Keratinocyte (primary cell): ENCODE measurements at regions not wholly inside any gene's neighbourhood (a gene's known extent, or its start where the extent isn't known, plus 50 kb on each side); places are given as distances from the start of the nearest gene placed in this dataset.

Experiments used
- DNase-seq: peaks from one replicate; pipeline ENCODE4 v3.0.0-alpha.2; 2011; ENCODE audit warnings: low read depth, missing footprints, low spot score
- FAIRE-seq: peaks from 2 replicates; lab custom pipeline; 2011; peaks lifted over from hg19 to GRCh38; lab: Jason Lieb, UNC
- H2AFZ ChIP-seq: 2 replicates; pipeline ENCODE4 v1.6.0; 2012; ENCODE audit warnings: low read length, control low read depth, inconsistent platforms; ENCODE audit not compliant: control insufficient read depth
- H3K27ac ChIP-seq: 2 replicates; pipeline ENCODE4 v1.5.1; 2011; ENCODE audit warnings: low read length; ENCODE audit not compliant: control insufficient read depth, insufficient read depth
- H3K27me3 ChIP-seq: 3 replicates; pipeline ENCODE4 v1.6.0; 2011; ENCODE audit warnings: low read length; ENCODE audit not compliant: control insufficient read depth, insufficient read depth; ENCODE audit errors: extremely low read depth
- H3K36me3 ChIP-seq, 2 experiments: 2 replicates in 1 of 2; 3 replicates in 1 of 2; pipeline ENCODE4 v1.5.1; 2011; ENCODE audit warnings: low read length in 2 of 2, mild to moderate bottlenecking in 1 of 2; ENCODE audit not compliant: control insufficient read depth in 2 of 2, insufficient read depth in 2 of 2; ENCODE audit errors: extremely low read depth in 1 of 2
- H3K4me1 ChIP-seq: 3 replicates; pipeline ENCODE4 v1.5.1; 2011; ENCODE audit warnings: low read length; ENCODE audit not compliant: control insufficient read depth, insufficient read depth; ENCODE audit errors: extremely low read depth
- H3K4me2 ChIP-seq: 3 replicates; pipeline ENCODE4 v1.6.0; 2011; ENCODE audit warnings: low read depth, low read length; ENCODE audit not compliant: control insufficient read depth, insufficient read depth; ENCODE audit errors: extremely low read depth
- H3K4me3 ChIP-seq, 3 experiments: fragments of 200-600 bp in 1 of 3; sonication (generic) in 1 of 3; 2 replicates in 2 of 3; 3 replicates in 1 of 3; pipeline ENCODE4 v1.5.1; 2011 to 2016; ENCODE audit warnings: low read length in 3 of 3, mild to moderate bottlenecking in 3 of 3, control low read depth in 2 of 3, inconsistent platforms in 1 of 3, low read depth in 1 of 3, mixed read lengths in 1 of 3, mixed run types in 1 of 3, moderate library complexity in 1 of 3; ENCODE audit not compliant: control insufficient read depth in 2 of 3, insufficient read depth in 2 of 3; ENCODE audit errors: extremely low read depth in 1 of 3
- H3K79me2 ChIP-seq: 2 replicates; pipeline ENCODE4 v1.6.0; 2012; ENCODE audit warnings: low read length; ENCODE audit not compliant: control insufficient read depth, insufficient read depth
- H3K9ac ChIP-seq: 3 replicates; pipeline ENCODE4 v1.6.0; 2011; ENCODE audit warnings: low read length; ENCODE audit not compliant: control insufficient read depth, insufficient read depth; ENCODE audit errors: extremely low read depth
- H3K9me1 ChIP-seq: 3 replicates; pipeline ENCODE4 v1.6.0; 2011; ENCODE audit warnings: low read length; ENCODE audit not compliant: control insufficient read depth, insufficient read depth; ENCODE audit errors: extremely low read depth
- H3K9me3 ChIP-seq: 2 replicates; pipeline ENCODE4 v1.5.1; 2012; ENCODE audit warnings: low read depth, low read length; ENCODE audit not compliant: control insufficient read depth
- H4K20me1 ChIP-seq: 3 replicates; pipeline ENCODE4 v1.6.0; 2011; ENCODE audit warnings: low read length; ENCODE audit not compliant: control insufficient read depth, insufficient read depth; ENCODE audit errors: extremely low read depth
- CTCF ChIP-seq, 3 experiments: IDR thresholded peaks in 1 of 3; conservative IDR thresholded peaks in 1 of 3; optimal IDR thresholded peaks in 1 of 3; 2 replicates in 2 of 3; 3 replicates in 1 of 3; pipeline versions ENCODE3 to v1.5.1; 2011; ENCODE audit warnings: low read length in 3 of 3, mild to moderate bottlenecking in 3 of 3, moderate library complexity in 2 of 3, control low read depth in 1 of 3, inconsistent platforms in 1 of 3; ENCODE audit not compliant: insufficient read depth in 2 of 3; ENCODE audit errors: extremely low read depth in 1 of 3
- EZH2 ChIP-seq: IDR thresholded peaks from one replicate; pipeline ENCODE4 v1.6.1; 2012; ENCODE audit warnings: inconsistent platforms, mild to moderate bottlenecking, low read length, moderate library complexity
- dilution Hi-C: fragments of 300-500 bp; cut with MboI; formaldehyde crosslinking; loops from one replicate; pipeline ENCODE4 v1.7.0; 2020; ENCODE audit warnings: low sequenced_read_pairs; ENCODE audit not compliant: extremely low pct_ligation_motif_present

- no peaks in the 10 kb centered on the region for H3K9me1 ChIP-seq
Measured at GRCh38 chr2:225773148-225773547, 373.6 kb downstream of the NYAP2 start.

GRCh38 chr2:225771701-225772100 lies 372.2 kb downstream of the NYAP2 start:
- DNase-seq (no peak), FAIRE-seq (peak; percentile 20)
- no peak overlapping the region for H3K27ac ChIP-seq
- H3K4me1 ChIP-seq: no peaks in the 10 kb centered on the region
- no peak overlapping the region for H3K4me3 ChIP-seq
- TF ChIP-seq CTCF (optimal IDR thresholded peaks at IDR 0.05 in 1 of 3, IDR thresholded peaks at IDR 0.05 in 1 of 3, conservative IDR thresholded peaks at IDR 0.05 in 1 of 3; ENCODE audit: extremely low read depth in 1 of 3, insufficient read depth in 2 of 3, low read length in 3 of 3) (no peak), EZH2 (no peak)
- H2AFZ ChIP-seq: no peak overlapping the region
- no peaks in the 10 kb centered on the region for H3K79me2 ChIP-seq
- H3K9me3 ChIP-seq: no peaks in the 10 kb centered on the region
- no peaks in the 10 kb centered on the region for H3K36me3 ChIP-seq
- H4K20me1 ChIP-seq: no peaks in the 10 kb centered on the region
- H3K9ac ChIP-seq: no peak overlapping the region
- no peak overlapping the region for H3K4me2 ChIP-seq
- H3K27me3 ChIP-seq: no peaks in the 10 kb centered on the region
- H3K9me1 ChIP-seq: no peaks in the 10 kb centered on the region
- dilution Hi-C loops: no loop called here

More at GRCh38 chr2:225773148-225773547, 373.6 kb downstream of the NYAP2 start:
- no peaks in the 10 kb centered on the region for H3K79me2 ChIP-seq
- H3K4me2 ChIP-seq: no peak overlapping the region
- no peaks in the 10 kb centered on the region for H3K9me3 ChIP-seq
- FAIRE-seq (no peak), DNase-seq (no peak)
- no peaks in the 10 kb centered on the region for H3K4me1 ChIP-seq
- no peaks in the 10 kb centered on the region for H3K27me3 ChIP-seq
- dilution Hi-C loops: no loop called here
- H2AFZ ChIP-seq: no peak overlapping the region
- no peak for TF ChIP-seq CTCF (optimal IDR thresholded peaks at IDR 0.05 in 1 of 3, IDR thresholded peaks at IDR 0.05 in 1 of 3, conservative IDR thresholded peaks at IDR 0.05 in 1 of 3; ENCODE audit: extremely low read depth in 1 of 3, insufficient read depth in 2 of 3, low read length in 3 of 3)
- TF ChIP-seq EZH2: no peak
- no peak overlapping the region for H3K27ac ChIP-seq
- H3K36me3 ChIP-seq: no peaks in the 10 kb centered on the region
- H4K20me1 ChIP-seq: no peaks in the 10 kb centered on the region
- no peak overlapping the region for H3K4me3 ChIP-seq
- no peak overlapping the region for H3K9ac ChIP-seq
